ENCODE measurements at regions not wholly inside any gene's neighbourhood (a gene's known extent, or its start where the extent isn't known, plus 50 kb on each side); places are given as distances from the start of the nearest gene placed in this dataset.

DNA sequence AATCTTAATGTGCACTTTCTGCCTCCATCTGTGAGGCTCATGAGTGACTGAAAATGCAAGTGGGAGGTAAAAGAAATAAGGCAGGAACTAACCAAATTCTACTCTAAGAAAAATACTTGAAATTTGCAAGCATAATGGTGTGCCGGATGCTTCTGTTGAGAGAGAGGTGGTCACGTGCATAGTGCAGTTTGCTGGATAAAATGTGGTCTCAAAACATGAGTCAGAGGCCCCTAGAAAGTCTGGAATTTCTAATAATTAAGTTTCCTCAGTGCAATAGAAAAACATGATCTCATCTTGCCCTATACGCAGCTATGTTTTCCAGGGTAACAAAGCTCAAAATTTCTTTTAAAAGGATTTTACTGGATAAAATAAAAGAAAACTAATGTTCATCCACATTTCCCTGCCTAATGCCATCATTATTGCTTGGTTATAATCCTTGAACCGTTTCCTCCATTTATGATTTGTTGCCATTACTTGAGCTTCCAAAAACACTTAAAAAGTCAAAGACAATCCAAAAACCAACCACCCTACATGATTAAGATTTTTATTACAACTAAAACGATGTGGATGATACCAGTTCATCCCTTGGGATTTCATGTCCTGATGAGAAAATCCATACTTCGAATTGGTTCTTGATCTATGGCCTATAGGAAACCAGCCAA, 351.7 kb upstream of the ARID1B start:
- TF ChIP-seq, protein P1, sequence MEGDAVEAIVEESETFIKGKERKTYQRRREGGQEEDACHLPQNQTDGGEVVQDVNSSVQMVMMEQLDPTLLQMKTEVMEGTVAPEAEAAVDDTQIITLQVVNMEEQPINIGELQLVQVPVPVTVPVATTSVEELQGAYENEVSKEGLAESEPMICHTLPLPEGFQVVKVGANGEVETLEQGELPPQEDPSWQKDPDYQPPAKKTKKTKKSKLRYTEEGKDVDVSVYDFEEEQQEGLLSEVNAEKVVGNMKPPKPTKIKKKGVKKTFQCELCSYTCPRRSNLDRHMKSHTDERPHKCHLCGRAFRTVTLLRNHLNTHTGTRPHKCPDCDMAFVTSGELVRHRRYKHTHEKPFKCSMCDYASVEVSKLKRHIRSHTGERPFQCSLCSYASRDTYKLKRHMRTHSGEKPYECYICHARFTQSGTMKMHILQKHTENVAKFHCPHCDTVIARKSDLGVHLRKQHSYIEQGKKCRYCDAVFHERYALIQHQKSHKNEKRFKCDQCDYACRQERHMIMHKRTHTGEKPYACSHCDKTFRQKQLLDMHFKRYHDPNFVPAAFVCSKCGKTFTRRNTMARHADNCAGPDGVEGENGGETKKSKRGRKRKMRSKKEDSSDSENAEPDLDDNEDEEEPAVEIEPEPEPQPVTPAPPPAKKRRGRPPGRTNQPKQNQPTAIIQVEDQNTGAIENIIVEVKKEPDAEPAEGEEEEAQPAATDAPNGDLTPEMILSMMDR (IDR thresholded peaks at IDR 0.05), result no peak
- TF ChIP-seq POLR2A (IDR thresholded peaks at IDR 0.05), result no peak
